Esophagus squamous epithelium (tissue), 5 donors: ENCODE measurements at regions not wholly inside any gene's neighbourhood (a gene's known extent, or its start where the extent isn't known, plus 50 kb on each side); places are given as distances from the start of the nearest gene placed in this dataset.
A peak's percentile ranks its signal among the peaks of the same experiment; 100 is the strongest.

Experiments used
- DNase-seq: peaks from one replicate; lab custom pipeline; 2025; lab: John Stamatoyannopoulos, UW
- H3K27ac ChIP-seq, 4 donors: fragments of 200-600 bp; sonication (generic); one replicate each; pipeline ENCODE4 v1.5.1; 2016 to 2019; ENCODE audit warnings: mild to moderate bottlenecking in 1 of 4
- H3K27me3 ChIP-seq, 4 donors: fragments of 200-600 bp; sonication (generic); 1 replicate in 3 of 4; 2 replicates in 1 of 4; pipeline versions ENCODE4 v1.5.1 to v1.6.0; 2017 to 2021; ENCODE audit warnings: antibody characterized with exemption in 1 of 4
- H3K36me3 ChIP-seq, 3 donors: fragments of 200-600 bp; sonication (generic); one replicate each; pipeline ENCODE4 v1.5.1; 2016 to 2019
- H3K4me1 ChIP-seq, 3 donors: fragments of 200-600 bp; sonication (generic); one replicate each; pipeline ENCODE4 v1.5.1; 2017 to 2019
- H3K4me3 ChIP-seq, 4 donors: fragments of 200-600 bp; sonication (generic); 1 replicate in 3 of 4; 2 replicates in 1 of 4; pipeline ENCODE4 v1.5.1; 2016 to 2019; ENCODE audit warnings: mild to moderate bottlenecking in 2 of 4, moderate library complexity in 1 of 4
- H3K9me3 ChIP-seq, 3 donors: fragments of 200-600 bp; sonication (generic); one replicate each; pipeline ENCODE4 v1.5.1; 2016 to 2019
- POLR2A ChIP-seq, 4 donors: fragments of 450-650 bp; IDR thresholded peaks; one replicate each; pipeline ENCODE4 v1.6.1; 2017; ENCODE audit warnings: antibody characterized with exemption in 4 of 4, mild to moderate bottlenecking in 4 of 4, moderate library complexity in 3 of 4
- WGBS, 2 donors: methylation state at CpG; one replicate each; pipeline ENCODE4 v1.1.5; 2018; 5-methylcytosine and 5-hydroxymethylcytosine counted together
- intact Hi-C: fragments of 100-400 bp; cut with DNase I; formaldehyde crosslinking; loops from one replicate; pipeline ENCODE4 v1.15.0; 2022
- TF ChIP-seq, protein P1 (sequence below), 6 experiments: fragments of 450-650 bp in 4 of 6; fragments of 200-600 bp in 2 of 6; sonication (generic) in 2 of 6; IDR thresholded peaks; one replicate each; pipeline ENCODE4 v1.5.1; 2016 to 2019; ENCODE audit warnings: antibody characterized with exemption in 6 of 6, mild to moderate bottlenecking in 4 of 6, moderate library complexity in 4 of 6
- donor health status: DM: yes; HTN: yes; CAD: no.

DNA sequence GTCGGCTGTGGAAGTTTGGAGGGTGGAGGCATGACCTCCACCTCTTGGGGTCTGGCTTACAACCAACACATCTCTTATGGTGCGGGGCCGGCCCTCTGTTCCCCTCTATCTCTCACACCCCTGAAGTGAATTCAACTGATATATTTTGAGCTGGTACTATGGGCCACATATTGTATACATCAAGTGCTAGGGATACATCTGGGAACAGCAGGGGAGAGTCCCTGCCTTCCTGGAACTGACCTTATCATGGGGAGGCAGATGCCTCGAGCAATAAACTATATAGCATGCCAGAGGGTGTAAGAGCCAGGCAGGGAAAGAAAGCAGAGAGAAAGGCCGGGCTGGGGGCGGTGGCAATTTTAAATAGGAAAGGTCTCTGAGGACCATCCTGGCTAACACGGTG, 60.4 kb upstream of the TRPM1 start:
- Histone ChIP-seq H3K36me3 (no peaks in the 10 kb centered on the region), H3K27me3 (peaks cover 0 to 9% (median 0%) of the 10 kb centered on the region in 4 donors), H3K4me1 (peaks cover 0 to 14% (median 4%) of the 10 kb centered on the region in 3 donors), H3K4me3 (no peak overlapping the region), H3K9me3 (no peaks in the 10 kb centered on the region), H3K27ac (no peak overlapping the region)
- intact Hi-C loops, result no loop called here
- no peak for DNase-seq
- TF ChIP-seq POLR2A (IDR thresholded peaks at IDR 0.05), result no peak
- TF ChIP-seq, protein P1, sequence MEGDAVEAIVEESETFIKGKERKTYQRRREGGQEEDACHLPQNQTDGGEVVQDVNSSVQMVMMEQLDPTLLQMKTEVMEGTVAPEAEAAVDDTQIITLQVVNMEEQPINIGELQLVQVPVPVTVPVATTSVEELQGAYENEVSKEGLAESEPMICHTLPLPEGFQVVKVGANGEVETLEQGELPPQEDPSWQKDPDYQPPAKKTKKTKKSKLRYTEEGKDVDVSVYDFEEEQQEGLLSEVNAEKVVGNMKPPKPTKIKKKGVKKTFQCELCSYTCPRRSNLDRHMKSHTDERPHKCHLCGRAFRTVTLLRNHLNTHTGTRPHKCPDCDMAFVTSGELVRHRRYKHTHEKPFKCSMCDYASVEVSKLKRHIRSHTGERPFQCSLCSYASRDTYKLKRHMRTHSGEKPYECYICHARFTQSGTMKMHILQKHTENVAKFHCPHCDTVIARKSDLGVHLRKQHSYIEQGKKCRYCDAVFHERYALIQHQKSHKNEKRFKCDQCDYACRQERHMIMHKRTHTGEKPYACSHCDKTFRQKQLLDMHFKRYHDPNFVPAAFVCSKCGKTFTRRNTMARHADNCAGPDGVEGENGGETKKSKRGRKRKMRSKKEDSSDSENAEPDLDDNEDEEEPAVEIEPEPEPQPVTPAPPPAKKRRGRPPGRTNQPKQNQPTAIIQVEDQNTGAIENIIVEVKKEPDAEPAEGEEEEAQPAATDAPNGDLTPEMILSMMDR (IDR thresholded peaks at IDR 0.05), result no peak
- 92 to 94% methylated on average over 4 to 7 of the region's 7 CpGs for WGBS, 2 donors

DNA sequence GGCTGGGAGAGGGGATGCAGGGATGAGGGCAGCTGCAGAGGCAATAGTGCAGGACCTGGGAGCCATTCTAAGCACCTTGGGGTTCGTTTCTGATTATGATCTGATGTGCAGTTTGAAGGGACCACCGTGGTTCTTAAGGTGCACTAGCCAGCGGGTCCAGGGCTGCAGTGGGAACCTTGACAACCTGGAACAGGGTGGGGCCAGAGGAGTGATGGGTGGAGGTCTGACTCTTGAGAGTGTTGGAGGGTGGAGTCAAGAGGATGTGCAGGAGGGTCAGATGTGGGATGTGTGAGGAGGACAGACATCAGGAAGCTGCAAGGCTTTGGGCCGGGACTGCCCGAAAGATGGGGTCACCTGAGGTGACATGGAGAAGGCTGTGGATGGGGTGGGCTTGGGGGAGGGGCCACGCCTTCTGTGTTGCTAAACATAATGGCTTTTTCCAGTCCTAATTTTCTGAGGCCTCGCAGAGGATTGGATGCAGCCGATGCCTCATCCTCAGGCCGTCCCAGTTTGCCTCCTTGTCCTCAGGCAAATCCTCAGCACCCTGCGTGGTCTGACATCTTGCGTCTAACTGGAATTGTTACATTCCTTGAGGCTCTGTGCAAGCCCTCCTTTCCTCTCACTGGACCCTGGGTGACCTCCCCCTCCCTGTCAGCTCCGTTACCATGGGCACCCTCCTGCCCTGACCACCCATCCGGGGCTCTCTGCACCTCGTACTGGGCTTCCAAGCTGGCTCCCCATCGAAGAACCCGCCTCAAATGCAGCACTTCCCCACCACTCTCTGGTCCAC, 61.4 kb upstream of the TRPM1 start:
- H3K4me3 ChIP-seq, result no peak overlapping the region
- no peak for DNase-seq
- intact Hi-C loops, result no loop called here
- H3K36me3 ChIP-seq, result no peaks in the 10 kb centered on the region
- no peaks in the 10 kb centered on the region for H3K9me3 ChIP-seq
- 76 to 84% methylated on average over 16 of the region's 16 CpGs for WGBS, 2 donors
- peaks cover 0 to 9% (median 0%) of the 10 kb centered on the region in 4 donors for H3K27me3 ChIP-seq
- TF ChIP-seq, protein P1 (IDR thresholded peaks at IDR 0.05), result no peak
- no peak for TF ChIP-seq POLR2A (IDR thresholded peaks at IDR 0.05)
- no peak overlapping the region for H3K27ac ChIP-seq
- H3K4me1 ChIP-seq, result peaks cover 0 to 14% (median 4%) of the 10 kb centered on the region in 3 donors

GRCh38 chr15:31163769-31164572, 62.4 kb upstream of the TRPM1 start:
- Histone ChIP-seq H3K27me3 (peaks cover 0 to 8% (median 0%) of the 10 kb centered on the region in 4 donors), H3K4me1 (peaks cover 0 to 14% (median 4%) of the 10 kb centered on the region in 3 donors), H3K36me3 (no peaks in the 10 kb centered on the region), H3K27ac (peak overlapping the region in 2 of 4 donors; percentile 14 to 17), H3K4me3 (no peak overlapping the region), H3K9me3 (no peaks in the 10 kb centered on the region)
- DNase-seq, result no peak
- 35 to 46% methylated on average over 6 of the region's 6 CpGs for WGBS, 2 donors
- intact Hi-C loops, result no loop called here
- TF ChIP-seq, protein P1 (IDR thresholded peaks at IDR 0.05), result no peak
- TF ChIP-seq POLR2A (IDR thresholded peaks at IDR 0.05), result no peak

- WGBS, 2 donors, result 88 to 100% methylated on average over 1 of the region's 1 CpG
- H3K27me3 ChIP-seq, result peaks cover 0 to 5% (median 0%) of the 10 kb centered on the region in 4 donors
Observed at GRCh38 chr15:31164573-31164912, 63.0 kb upstream of the TRPM1 start.

More at GRCh38 chr15:31164573-31164912, 63.0 kb upstream of the TRPM1 start:
- Histone ChIP-seq H3K4me1 (peaks cover 0 to 14% (median 4%) of the 10 kb centered on the region in 3 donors), H3K27ac (no peak overlapping the region), H3K36me3 (no peaks in the 10 kb centered on the region), H3K9me3 (no peaks in the 10 kb centered on the region), H3K4me3 (no peak overlapping the region)
- intact Hi-C loops, result no loop called here
- TF ChIP-seq POLR2A (IDR thresholded peaks at IDR 0.05), result no peak
- TF ChIP-seq, protein P1 (IDR thresholded peaks at IDR 0.05), result no peak
- DNase-seq, result no peak
